Endothelial cell (in vitro differentiated cells): ENCODE measurements at regions not wholly inside any gene's neighbourhood (a gene's known extent, or its start where the extent isn't known, plus 50 kb on each side); places are given as distances from the start of the nearest gene placed in this dataset.

Experiments used
- DNase-seq: peaks from one replicate; pipeline ENCODE4 v3.0.0; 2021; ENCODE audit warnings: low spot score
- H3K27ac Mint-ChIP-seq: one replicate; pipeline ENCODE4 v1.8.0; 2021; ENCODE audit warnings: mixed read lengths, inconsistent platforms; ENCODE audit not compliant: unreplicated experiment
- H3K27me3 Mint-ChIP-seq: one replicate; pipeline ENCODE4 v1.8.0; 2021; ENCODE audit warnings: mild to moderate bottlenecking, moderate library complexity, mixed read lengths, inconsistent platforms; ENCODE audit not compliant: unreplicated experiment
- H3K36me3 Mint-ChIP-seq: one replicate; pipeline ENCODE4 v1.8.0; 2021; ENCODE audit warnings: mild to moderate bottlenecking, low read depth, mixed read lengths, inconsistent platforms; ENCODE audit not compliant: unreplicated experiment
- H3K4me1 Mint-ChIP-seq: one replicate; pipeline ENCODE4 v1.8.0; 2021; ENCODE audit warnings: mild to moderate bottlenecking, mixed read lengths, inconsistent platforms; ENCODE audit not compliant: unreplicated experiment
- H3K4me3 Mint-ChIP-seq: one replicate; pipeline ENCODE4 v1.8.0; 2021; ENCODE audit warnings: mild to moderate bottlenecking, mixed read lengths, inconsistent platforms; ENCODE audit not compliant: unreplicated experiment
- H3K9me3 Mint-ChIP-seq: one replicate; pipeline ENCODE4 v1.8.0; 2021; ENCODE audit warnings: mixed read lengths, inconsistent platforms; ENCODE audit not compliant: unreplicated experiment
- TF ChIP-seq, protein P1 (sequence below): fragments of 200-600 bp; sonication (generic); IDR thresholded peaks from one replicate; pipeline ENCODE4 v1.5.0; 2021; ENCODE audit warnings: antibody characterized with exemption; ENCODE audit not compliant: unreplicated experiment

- Mint-ChIP-seq H3K4me1 (no peaks in the 10 kb centered on the region), H3K9me3 (no peaks in the 10 kb centered on the region), H3K27me3 (peaks cover 5% of the 10 kb centered on the region), H3K36me3 (no peaks in the 10 kb centered on the region), H3K4me3 (no peak overlapping the region), H3K27ac (no peak overlapping the region)
- TF ChIP-seq, protein P1, sequence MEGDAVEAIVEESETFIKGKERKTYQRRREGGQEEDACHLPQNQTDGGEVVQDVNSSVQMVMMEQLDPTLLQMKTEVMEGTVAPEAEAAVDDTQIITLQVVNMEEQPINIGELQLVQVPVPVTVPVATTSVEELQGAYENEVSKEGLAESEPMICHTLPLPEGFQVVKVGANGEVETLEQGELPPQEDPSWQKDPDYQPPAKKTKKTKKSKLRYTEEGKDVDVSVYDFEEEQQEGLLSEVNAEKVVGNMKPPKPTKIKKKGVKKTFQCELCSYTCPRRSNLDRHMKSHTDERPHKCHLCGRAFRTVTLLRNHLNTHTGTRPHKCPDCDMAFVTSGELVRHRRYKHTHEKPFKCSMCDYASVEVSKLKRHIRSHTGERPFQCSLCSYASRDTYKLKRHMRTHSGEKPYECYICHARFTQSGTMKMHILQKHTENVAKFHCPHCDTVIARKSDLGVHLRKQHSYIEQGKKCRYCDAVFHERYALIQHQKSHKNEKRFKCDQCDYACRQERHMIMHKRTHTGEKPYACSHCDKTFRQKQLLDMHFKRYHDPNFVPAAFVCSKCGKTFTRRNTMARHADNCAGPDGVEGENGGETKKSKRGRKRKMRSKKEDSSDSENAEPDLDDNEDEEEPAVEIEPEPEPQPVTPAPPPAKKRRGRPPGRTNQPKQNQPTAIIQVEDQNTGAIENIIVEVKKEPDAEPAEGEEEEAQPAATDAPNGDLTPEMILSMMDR: no peak
- no peak for DNase-seq
Measured at GRCh38 chr1:182128502-182128901, 67.0 kb upstream of the ZNF648 start.

- Mint-ChIP-seq H3K9me3 (no peaks in the 10 kb centered on the region), H3K27ac (no peak overlapping the region), H3K4me1 (no peaks in the 10 kb centered on the region), H3K36me3 (no peaks in the 10 kb centered on the region), H3K4me3 (no peak overlapping the region), H3K27me3 (peaks cover 5% of the 10 kb centered on the region)
- TF ChIP-seq, protein P1: no peak
- DNase-seq: no peak
Measured at GRCh38 chr1:182127656-182128055, 66.1 kb upstream of the ZNF648 start.

GRCh38 chr1:182126272-182126800 lies 64.8 kb upstream of the ZNF648 start:
- DNase-seq: no peak
- H3K4me3 Mint-ChIP-seq: no peak overlapping the region
- no peaks in the 10 kb centered on the region for H3K9me3 Mint-ChIP-seq
- H3K4me1 Mint-ChIP-seq: no peaks in the 10 kb centered on the region
- TF ChIP-seq, protein P1: no peak
- H3K27me3 Mint-ChIP-seq: peaks cover 5% of the 10 kb centered on the region
- H3K36me3 Mint-ChIP-seq: no peaks in the 10 kb centered on the region
- no peak overlapping the region for H3K27ac Mint-ChIP-seq

- H3K36me3 Mint-ChIP-seq: no peaks in the 10 kb centered on the region
- TF ChIP-seq, protein P1: no peak
- H3K27me3 Mint-ChIP-seq: no peaks in the 10 kb centered on the region
- no peaks in the 10 kb centered on the region for H3K9me3 Mint-ChIP-seq
- H3K4me1 Mint-ChIP-seq: no peaks in the 10 kb centered on the region
- no peak overlapping the region for H3K4me3 Mint-ChIP-seq
- no peak for DNase-seq
- H3K27ac Mint-ChIP-seq: no peak overlapping the region
Measured at GRCh38 chr1:182122913-182123260, 61.4 kb upstream of the ZNF648 start.

DNA sequence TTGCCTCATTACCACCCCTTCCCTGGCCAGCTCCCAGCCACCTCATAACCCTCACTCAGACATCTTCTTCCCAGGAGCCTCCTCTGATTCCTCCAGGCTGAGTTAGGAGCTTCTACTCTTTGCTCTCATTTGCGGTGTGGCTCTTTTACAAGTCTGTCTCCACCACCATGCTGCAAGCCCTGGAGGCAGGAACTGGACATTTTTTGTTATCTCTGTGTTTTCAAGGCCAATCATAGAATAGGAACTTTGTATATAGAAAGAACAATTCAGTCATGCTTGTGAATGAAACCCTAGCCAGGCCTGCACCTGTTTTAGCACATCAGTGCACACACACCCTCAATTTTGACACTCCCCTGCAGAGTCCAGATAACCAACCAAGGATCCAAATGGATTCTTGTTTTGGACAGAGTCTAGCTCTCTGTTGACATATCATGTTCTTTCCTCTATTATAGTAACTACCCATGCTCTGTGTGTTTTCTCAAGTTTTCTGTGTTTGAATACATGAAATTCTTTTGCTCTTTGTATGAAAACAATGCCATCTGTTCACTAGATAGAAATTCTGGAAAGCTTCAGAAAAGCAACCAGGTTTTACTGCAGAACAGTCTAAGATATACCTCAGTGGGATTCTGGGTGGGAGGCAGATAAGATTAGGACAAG lies 60.9 kb upstream of the ZNF648 start:
- Mint-ChIP-seq H3K4me1 (no peaks in the 10 kb centered on the region), H3K4me3 (no peak overlapping the region), H3K27ac (no peak overlapping the region), H3K27me3 (no peaks in the 10 kb centered on the region), H3K36me3 (no peaks in the 10 kb centered on the region), H3K9me3 (no peaks in the 10 kb centered on the region)
- TF ChIP-seq, protein P1: no peak
- no peak for DNase-seq
